HG03469 (cell line): ENCODE measurements at regions not wholly inside any gene's neighbourhood (a gene's known extent, or its start where the extent isn't known, plus 50 kb on each side); places are given as distances from the start of the nearest gene placed in this dataset.
"Not testable (repeated sequence)": the region's sequence is repeated elsewhere in the genome, so short reads cannot be mapped to it uniquely, and the experiment has no call there.

Source experiments
- ATAC-seq: cut with Tn5 transposase; IDR thresholded peaks from one replicate; pipeline ENCODE4 v1.9.1; 2021; ENCODE audit warnings: mild to moderate bottlenecking, moderate library complexity, moderate number of reproducible peaks; ENCODE audit not compliant: unreplicated experiment

DNA sequence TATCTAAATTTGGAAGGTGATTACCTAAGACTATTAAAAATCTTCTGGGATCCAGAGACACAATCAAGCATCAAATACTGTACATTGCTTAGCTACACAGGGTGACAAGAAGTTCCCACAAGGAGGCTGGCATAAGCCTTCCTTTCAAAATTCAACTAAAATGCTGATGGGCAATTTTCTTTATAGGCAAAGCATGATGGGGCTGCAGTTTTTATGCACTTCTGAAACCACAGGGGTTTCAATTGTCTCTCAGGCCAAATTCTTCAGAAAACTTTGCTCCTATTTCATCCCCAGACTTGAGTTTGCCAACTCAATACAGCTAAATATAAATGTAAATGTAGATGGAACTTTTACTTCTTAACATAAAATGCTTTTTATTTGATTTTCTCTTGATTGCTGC lies 241.6 kb downstream of the ZPLD1 start:
- ATAC-seq = no peak

DNA sequence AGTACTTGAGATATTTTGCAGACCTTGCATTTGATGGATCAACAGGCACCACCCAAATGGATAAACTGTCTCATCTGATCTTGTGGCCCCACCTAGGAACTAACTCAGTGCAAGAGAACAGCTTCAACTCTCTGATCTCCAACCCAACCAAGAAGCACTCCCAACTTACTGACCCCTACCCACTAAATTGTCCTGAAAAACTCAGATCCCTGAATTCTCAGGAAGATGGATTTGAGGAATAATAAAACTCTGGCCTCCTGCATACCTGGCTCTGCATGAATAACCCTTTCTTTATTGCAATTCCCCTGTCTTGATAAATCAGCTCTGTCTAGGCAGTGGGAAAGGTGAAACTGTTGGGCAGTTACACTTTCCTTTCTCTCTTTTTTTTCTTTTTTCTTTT lies 247.9 kb downstream of the ZPLD1 start:
- ATAC-seq = no peak

DNA sequence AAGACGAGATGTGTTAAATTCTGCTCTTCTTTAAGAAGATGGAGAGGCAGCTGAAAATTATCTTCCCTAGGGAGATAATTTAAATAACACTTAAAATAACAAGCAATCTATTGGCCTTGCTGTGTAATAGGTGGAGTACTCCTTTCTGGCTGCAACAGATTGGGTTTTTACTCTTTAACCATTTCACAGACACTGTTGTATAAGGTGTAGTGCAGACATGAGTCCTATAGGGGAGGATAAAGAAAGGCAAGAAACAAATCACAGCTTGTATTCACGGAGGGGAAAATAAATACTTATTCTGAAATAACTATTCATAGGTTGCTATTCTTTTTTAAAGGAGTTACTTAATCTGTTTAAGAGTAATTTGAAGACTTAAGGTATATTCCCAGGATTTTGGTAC lies 252.0 kb downstream of the ZPLD1 start:
- no peak for ATAC-seq

DNA sequence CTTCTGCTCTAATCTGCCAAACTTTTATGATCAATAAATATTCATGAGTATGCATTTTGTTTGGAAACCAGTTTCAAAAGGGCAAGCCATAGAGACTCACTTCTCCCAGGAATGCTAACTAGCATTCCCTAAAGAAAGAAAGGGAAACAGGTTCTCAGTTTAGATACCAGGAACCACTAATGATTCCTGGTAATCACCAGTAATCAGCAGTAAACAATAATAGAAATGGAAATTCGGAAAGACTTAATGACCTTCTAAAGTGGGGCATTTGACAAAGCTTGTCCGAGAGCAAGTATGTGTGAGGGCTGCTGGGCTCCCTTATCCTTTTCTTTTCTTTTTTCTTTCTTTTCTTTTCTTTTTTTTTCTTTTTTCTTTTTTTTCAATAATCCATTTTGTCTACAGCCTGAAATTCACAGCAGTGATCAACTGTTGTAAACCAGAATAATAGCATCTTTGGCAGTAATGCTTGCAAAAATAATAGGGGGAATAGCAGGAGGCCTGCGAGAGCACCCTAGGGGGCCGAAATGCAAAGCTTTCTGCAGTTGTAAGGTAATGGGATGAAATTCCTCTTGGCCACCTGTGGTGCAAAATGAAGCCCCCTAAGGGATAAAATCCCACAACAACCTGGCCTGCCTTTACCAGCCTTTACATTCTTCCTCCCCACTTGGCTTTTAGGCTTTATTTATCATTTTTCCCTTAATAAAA lies 253.2 kb downstream of the ZPLD1 start:
- ATAC-seq = no peak

DNA sequence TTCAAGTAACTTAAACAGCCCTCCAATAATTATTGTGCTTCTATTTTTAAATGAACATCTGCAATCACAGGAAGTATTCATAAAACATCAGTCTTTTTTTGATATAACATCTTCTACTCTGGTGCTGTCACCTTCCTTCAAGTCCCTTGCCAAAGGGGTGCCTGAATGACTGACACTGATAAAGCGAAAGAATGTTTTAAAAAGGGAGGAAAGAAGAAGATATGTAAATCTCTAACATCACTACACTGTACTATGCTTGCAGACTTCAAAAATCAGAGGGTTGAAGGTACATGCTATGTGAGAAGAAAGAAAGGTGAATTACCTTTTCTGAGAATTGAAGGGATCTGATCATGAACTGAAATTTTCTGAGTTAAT lies 253.7 kb downstream of the ZPLD1 start:
- no peak for ATAC-seq

DNA sequence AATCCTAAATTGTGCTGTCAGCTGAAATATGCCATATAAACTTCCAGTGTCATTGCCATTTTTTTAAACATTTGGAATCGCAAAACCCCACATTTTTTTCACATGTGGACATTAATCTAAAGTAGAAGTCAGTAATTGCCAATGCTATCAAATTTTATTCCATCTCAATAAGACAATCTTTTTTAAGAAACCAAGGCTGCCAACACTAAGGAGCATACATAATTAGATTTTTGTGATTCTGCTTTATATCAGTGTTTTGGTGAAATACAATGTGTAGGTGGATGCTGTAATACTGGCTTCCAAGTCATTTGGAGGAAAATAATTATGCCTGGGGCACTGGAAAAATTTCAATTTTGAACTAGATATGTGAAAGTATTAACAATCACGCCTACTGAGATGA lies 256.7 kb downstream of the ZPLD1 start:
- no peak for ATAC-seq

DNA sequence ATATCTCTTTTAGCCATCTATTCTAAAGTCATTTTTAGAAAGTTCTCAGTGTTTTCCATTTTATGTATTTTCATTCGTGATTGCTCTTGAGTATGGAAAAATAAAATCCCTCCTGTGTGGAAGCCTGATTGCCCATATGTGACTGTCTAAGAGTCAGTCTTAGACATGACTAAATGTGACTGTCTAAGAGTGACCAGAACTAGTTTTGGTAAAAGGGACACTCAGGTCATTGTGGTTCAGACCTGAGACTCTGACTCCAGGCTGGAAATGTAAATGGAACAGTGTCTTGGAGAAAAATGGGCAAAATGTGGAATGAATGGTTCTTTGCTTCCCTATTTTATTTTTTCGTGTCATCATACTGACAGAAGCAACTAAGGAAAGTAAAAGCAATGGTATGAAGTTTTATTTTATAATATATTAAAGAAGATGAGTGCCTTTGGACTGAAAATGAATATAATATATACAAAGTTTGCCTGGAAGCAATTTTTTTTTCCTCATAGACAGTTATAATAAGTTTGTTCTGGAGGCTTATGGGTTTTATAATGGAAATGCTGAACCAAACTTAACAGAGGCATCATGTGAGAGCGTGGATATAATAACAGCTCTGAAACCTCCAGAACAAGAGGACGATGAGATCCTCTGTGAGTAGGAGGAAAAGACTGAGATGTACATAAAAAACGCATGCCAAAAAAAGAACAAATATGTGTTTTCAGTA lies 264.4 kb downstream of the ZPLD1 start:
- ATAC-seq = no peak

DNA sequence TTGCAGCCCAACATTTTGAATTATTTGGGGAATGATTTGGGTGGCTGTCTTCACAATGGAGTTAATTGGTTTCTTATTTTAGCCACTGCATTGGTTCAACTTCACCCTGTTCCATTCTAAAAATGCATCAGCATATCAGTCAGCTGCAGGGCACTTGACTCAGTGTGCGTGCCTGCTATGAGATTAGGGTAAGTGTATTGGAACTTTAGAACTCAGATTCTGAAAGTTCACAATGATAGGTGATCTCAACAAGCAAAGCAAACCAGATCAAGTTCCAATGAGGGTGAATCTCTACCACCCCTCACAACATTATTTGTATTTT lies 265.0 kb downstream of the ZPLD1 start:
- ATAC-seq = no peak

DNA sequence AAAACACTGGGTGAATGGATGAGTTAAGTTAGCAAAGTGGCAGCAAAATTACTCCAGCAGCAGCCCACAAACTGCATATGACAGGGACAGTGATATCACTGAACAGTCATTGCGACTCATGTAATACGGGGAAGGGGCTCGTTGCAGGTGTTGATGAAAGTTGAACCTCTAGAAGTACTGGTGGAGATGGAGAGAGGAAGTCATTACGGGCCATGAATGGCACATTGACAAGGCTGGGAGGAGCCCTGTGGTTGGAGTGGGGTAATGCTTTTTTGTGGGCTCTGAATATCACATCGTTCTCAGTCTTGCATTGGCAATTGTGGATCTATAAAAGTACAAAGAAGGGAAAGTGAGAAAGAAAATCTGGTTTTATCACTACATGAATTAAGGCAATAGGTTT lies 278.1 kb downstream of the ZPLD1 start:
- no peak for ATAC-seq

DNA sequence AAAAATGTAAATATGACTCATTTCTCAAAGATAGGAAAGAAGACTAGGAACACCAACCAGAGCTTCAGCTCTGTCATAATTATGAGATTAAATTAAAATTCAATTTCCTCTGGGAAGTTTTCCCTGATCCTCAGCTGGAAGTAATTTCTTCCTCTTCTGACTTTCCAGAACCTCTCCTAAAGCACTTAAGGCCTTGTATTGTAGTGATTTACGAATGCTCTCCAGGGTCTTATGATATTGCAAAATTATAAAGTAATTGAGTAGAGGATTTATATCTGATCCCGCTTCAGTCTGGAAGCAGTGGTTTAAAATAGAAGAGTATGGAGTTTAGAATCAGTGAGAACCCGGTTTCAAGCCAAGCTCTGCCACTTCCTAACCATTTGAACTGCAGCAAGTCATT lies 279.8 kb downstream of the ZPLD1 start:
- ATAC-seq = peak; percentile 2

DNA sequence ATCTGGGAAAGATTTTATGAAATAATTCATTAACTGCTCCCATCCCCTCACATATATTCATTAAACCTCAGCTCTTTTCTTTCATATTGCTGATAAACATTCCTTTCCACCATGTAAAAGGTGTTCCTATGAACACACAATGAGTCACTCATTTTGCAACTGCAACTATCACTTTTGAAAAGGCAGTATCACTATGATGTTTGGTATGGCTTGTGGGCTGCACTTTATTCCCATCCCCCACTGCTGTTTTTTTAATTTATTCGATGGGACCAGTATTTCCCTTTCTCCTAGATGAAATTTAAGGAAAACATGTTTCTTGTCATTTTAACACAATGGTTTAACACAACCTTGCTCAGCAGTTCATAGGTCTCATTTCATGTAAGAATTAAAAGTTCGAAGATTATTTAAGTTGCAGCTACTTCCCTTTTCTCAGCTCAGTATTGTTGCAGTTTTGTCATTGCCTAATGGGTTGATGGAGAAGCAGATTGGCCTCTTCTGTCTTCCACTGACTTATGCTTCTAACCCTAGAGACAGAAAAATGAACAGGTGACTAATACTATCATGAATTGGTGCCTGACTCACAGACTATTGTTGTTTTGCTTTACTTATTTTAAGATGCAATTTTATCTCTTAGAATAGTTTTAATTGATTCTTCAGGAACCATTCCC lies 280.3 kb downstream of the ZPLD1 start:
- ATAC-seq = peak; percentile 98

DNA sequence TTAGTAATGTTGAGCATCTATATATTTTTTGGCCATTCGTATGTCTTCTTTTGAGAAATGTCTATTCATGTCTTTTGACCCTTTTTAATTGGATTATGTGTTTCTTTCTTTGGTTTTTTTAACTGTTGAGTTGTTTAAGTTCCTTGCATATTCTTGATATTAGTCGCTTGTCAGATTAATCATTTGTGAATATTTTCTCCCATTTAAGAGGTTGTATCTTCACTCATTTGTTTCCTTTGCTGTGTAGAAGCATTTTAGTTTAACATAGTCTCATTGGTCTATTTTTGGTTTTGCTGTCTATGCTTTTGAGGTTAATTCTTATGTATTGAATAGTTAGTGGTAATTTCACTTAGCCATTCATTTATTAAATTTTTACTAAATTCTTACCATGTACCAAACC lies 283.8 kb downstream of the ZPLD1 start:
- no peak for ATAC-seq

DNA sequence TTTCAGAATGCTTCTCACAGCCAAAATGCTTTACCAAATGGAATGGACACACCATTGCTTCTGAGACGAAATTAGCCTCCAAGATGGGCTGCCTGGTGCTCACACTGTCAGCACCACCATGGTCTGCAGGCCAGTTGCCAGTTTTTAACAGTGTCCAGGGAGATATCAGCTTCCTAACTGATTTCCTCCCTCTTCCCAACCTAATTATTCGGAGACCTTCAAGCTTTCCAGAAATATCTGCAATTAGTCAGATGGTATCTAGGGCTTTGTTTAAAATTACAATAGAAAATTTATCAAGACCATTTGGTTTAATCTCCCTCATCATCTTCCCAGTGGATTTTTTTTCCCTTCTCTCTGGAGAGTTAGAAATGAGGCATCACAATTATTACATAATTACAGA lies 287.5 kb downstream of the ZPLD1 start:
- no peak for ATAC-seq

DNA sequence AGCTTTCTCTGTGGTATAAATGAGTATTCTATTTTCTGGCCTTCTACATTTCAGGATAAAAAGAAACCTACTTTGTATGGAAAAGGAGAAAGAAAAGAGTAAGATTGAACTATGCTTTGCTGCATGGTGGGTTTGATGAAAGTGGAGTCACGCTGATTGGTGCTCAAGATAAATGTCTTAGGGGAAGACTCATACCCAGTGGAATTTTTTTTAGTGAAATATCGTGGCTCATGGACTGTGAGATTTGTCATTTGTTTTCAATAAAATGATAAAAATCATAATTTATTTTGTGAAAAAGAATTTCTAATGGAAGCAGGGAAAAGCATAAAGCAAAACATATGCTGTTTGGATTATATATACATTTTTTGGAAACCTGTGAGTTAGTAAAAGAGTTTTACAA lies 292.5 kb downstream of the ZPLD1 start:
- ATAC-seq = no peak

DNA sequence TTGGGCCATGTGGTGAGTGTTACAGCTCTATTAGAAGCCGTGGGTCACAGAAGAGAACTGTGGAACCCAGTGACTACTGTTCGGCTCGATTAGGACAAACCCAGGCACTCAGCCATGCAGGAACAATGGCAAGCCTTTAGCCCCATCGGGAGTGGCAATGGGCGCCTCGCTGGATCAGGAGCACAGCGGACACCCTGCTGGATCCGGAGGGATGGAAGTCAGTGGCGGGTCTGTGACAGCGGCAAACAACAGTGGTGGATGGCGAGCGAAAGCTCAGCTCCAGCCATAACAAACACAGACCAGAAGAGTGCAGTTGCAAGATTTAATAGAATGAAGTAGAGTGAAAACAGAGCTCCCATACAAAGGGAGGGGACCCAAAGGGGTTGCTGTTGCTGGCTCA lies 297.8 kb downstream of the ZPLD1 start:
- not testable (repeated sequence) for ATAC-seq

DNA sequence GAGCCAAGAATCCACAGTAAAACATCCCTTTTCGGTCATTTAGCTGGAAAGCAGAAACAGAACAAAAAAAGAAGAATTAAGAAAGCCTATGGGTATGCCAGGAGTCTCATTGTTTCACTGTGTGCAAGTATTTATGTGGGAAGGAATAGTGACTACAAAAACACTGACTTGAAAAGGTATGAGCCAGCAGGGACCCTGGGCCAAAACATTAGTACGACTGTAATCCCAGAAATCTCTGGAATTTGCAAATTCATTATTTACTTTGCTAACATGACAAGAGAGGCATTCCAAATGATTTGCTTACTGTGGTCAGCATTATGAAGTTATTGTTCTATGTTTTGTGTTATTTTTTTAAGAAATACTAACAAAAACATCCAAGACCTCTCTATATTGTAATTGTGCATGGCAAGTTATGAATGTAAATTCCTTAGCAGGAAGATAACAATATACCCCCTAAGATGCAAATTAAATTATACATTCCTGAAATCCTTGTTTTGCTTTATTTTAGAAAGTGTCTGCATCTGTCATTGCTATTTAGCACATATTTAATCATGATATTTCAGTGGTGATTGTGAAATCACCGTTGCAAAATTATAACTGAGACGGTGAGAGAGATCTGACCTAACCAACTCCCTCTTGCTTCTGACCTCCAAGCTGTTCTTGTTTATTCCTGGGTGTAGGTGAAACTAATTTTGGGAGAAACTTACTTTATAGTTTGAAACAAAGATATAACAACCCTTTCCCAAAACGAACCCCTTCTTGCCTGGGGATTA lies 299.2 kb downstream of the ZPLD1 start:
- ATAC-seq = no peak

DNA sequence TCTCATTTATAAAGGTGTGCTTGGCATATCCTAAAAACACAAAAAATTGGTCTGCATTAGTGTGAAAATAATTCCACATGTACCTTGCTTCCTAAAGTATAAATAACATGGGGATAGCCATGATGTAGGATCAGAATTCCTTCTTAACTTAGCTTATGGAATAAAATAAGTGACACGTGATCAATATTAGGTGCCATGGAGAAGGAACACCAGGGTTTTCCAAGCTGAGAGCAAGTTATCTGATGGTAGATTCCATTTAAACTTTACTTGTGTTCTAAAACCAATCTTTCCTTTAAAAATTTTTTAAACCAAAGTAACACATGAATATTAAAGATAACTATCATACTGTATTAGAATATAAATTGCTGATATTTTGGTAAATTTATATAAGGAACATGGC lies 300.5 kb downstream of the ZPLD1 start:
- ATAC-seq = no peak

DNA sequence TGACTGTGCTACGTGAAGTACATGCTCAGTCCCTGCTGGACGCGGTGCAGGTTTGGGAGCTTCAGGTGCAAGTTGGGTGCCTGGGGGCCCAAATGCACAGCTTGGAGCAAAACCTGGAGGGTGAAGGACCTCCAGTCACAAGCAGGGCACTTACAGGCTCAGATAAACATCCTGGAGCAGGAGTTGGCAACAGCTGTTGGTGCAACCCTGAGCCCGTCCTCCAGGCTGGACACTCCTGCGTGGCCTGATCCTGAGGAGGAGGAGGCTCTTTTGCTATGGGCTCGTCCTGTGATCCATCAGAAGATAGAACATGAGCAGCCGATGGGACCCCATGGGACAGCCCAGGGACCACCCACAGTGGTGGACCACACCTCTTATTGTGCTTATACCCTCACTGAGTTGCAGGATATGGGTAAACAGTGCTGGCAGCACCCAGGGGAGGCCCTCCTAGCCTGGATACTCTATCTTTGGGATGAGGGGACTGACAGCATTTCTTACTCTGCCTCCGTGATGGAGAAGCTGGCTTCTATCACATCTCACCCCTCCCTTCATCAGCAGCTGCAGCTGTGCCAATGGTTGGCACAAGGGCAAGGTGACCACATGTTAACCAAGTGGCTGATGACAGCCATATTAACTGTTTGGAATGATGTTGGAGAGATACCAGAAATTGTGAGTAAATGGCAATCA lies 301.6 kb downstream of the ZPLD1 start:
- ATAC-seq = no peak

DNA sequence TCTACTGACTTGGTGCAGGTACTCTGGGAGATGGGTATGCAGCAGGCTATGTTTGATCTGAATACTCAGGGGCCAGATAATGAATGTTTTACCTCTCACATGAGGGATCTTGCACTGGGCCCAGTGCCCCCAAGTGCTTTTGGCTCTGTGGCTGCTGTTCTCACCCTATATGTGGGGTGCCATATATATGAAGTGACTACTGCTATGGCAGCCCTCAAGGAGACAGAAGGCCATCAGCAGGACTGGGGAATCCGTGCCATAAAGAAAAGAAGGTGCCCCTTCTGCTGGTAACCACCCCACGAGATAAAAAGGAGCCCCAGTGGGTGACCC lies 302.1 kb downstream of the ZPLD1 start:
- no peak for ATAC-seq

DNA sequence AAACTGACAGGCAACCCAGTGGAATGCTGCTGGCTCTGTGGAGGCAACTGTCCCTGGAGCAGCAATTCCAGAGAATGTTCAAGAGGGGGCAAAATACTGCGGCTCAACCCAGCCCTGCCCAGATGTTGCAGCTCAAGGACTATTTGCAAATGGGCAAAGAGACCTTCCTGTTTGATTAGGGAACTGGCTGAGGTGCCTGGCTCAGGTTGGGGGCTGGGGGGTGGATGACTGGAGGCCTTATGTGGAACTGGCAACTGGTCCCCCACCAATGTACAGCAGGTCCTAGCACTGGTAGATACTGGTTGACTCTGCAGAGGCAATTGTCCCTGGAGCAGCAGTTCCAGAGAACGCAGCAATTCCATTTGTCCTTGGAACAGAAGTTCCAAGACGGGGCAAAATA lies 302.5 kb downstream of the ZPLD1 start:
- ATAC-seq = no peak

DNA sequence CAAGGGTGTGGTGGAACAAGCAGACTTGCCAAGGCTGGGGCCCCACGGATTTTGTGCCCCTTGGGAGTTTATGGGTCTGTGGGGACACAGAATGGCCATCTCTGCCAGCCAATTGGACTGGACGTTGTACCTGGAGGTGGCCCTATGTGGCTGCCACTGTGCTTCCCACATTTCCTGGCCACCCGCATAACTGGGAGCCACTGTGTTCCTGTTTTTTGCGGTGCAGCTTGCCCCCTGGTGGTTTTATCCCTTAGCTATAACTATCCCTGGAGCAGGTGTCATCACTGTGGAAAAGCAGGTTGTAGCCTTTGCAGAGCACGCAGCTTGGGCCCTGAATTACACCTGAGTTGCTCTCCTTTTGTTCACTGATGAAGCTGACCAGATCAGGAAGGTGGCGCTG lies 306.3 kb downstream of the ZPLD1 start:
- ATAC-seq = no peak
